GM21737 (cell line): ENCODE measurements at regions not wholly inside any gene's neighbourhood (a gene's known extent, or its start where the extent isn't known, plus 50 kb on each side); places are given as distances from the start of the nearest gene placed in this dataset.

Experiments
- ATAC-seq: cut with Tn5 transposase; IDR thresholded peaks from one replicate; pipeline ENCODE4 v1.9.1; 2021; ENCODE audit warnings: mild to moderate bottlenecking, moderate library complexity; ENCODE audit not compliant: unreplicated experiment

GRCh38 chr18:11279461-11279860, 130.1 kb upstream of the PIEZO2 start:
- no peak for ATAC-seq

GRCh38 chr18:11276678-11277077, 127.3 kb upstream of the PIEZO2 start:
- no peak for ATAC-seq

- ATAC-seq: no peak
Measured at GRCh38 chr18:11274144-11274794, 124.9 kb upstream of the PIEZO2 start.

GRCh38 chr18:11272516-11272915, 123.1 kb upstream of the PIEZO2 start:
- no peak for ATAC-seq

- ATAC-seq: no peak
Measured at GRCh38 chr18:11271954-11272353, 122.6 kb upstream of the PIEZO2 start.

- ATAC-seq: no peak
Measured at GRCh38 chr18:11269257-11269656, 119.9 kb upstream of the PIEZO2 start.

GRCh38 chr18:11268741-11269233, 119.4 kb upstream of the PIEZO2 start:
- ATAC-seq: no peak

GRCh38 chr18:11268153-11268552, 118.8 kb upstream of the PIEZO2 start:
- no peak for ATAC-seq

- no peak for ATAC-seq
Measured at GRCh38 chr18:11266781-11267480, 117.6 kb upstream of the PIEZO2 start.

GRCh38 chr18:11261486-11261885, 112.1 kb upstream of the PIEZO2 start:
- no peak for ATAC-seq

- no peak for ATAC-seq
Measured at GRCh38 chr18:11260961-11261461, 111.6 kb upstream of the PIEZO2 start.

- ATAC-seq: no peak
Measured at GRCh38 chr18:11259469-11260150, 110.2 kb upstream of the PIEZO2 start.

- ATAC-seq: no peak
Measured at GRCh38 chr18:11258039-11258610, 108.8 kb upstream of the PIEZO2 start.

GRCh38 chr18:11256251-11256650, 106.9 kb upstream of the PIEZO2 start:
- no peak for ATAC-seq

GRCh38 chr18:11251891-11252270, 102.5 kb upstream of the PIEZO2 start:
- ATAC-seq: no peak

- no peak for ATAC-seq
Measured at GRCh38 chr18:11251229-11251890, 102.0 kb upstream of the PIEZO2 start.

GRCh38 chr18:11249391-11249790, 100.0 kb upstream of the PIEZO2 start:
- no peak for ATAC-seq

- ATAC-seq: no peak
Measured at GRCh38 chr18:11247381-11247970, 98.1 kb upstream of the PIEZO2 start.

- ATAC-seq: no peak
Measured at GRCh38 chr18:11246495-11247300, 97.3 kb upstream of the PIEZO2 start.

- ATAC-seq: no peak
Measured at GRCh38 chr18:11245879-11246278, 96.5 kb upstream of the PIEZO2 start.
